Astrocyte of the hippocampus (primary cell): ENCODE measurements at regions not wholly inside any gene's neighbourhood (a gene's known extent, or its start where the extent isn't known, plus 50 kb on each side); places are given as distances from the start of the nearest gene placed in this dataset.

Experiments
- DNase-seq: peaks from one replicate; pipeline ENCODE4 v3.0.0; 2011; ENCODE audit warnings: low read depth, low spot score

DNA sequence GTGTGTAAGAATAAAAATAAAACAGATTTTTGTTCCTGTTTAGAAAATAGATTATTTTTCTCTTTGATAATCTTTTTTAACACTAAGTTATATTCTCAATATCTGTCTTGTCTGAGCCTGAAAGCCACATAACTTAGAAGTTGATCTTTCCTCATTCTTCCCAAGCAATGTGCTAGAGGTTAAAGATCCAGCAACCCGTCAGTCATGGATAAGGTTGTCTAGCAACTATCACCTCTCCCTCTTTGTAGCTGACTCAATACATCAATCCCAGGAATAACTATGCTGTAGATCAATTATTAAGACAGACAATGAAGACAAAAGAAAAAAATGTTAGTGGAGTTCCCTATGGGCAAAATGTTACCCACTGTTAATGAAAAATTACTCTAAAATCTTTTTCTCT is 813.1 kb upstream of the CCDC179 start:
- no peak for DNase-seq

- no peak for DNase-seq
These were observed 814.6 kb upstream of the CCDC179 start for GRCh38 chr11:23674866-23675265.

DNA sequence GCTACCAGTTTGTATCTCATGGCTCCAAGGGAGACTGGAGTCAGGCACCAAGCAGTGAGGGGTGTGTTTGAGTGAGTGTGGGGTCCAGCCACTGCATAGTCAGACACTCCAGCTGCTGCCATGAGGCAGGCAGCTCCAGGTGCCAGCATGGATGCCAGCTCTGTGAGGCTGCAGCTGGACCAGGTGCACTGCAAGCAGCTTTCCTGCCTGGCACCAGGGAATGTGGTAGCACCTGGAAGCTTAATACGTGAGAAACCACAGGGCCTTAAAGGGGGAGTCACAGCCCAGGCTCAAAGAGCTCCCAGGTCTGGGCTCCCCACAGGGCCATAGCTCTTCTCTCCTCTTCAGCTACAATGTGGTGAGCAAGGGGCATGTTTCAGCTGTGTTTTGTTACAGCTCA is 817.8 kb upstream of the LUZP2 start:
- DNase-seq = no peak

GRCh38 chr11:23679981-23680380 is 816.9 kb upstream of the LUZP2 start:
- DNase-seq = no peak

- no peak for DNase-seq
These were observed 816.2 kb upstream of the LUZP2 start for GRCh38 chr11:23680488-23681230.

- no peak for DNase-seq
These were observed 812.2 kb upstream of the LUZP2 start for GRCh38 chr11:23684701-23685100.

GRCh38 chr11:23687991-23688390 is 808.9 kb upstream of the LUZP2 start:
- no peak for DNase-seq

- DNase-seq = no peak
These were observed 808.4 kb upstream of the LUZP2 start for GRCh38 chr11:23688411-23688810.

DNA sequence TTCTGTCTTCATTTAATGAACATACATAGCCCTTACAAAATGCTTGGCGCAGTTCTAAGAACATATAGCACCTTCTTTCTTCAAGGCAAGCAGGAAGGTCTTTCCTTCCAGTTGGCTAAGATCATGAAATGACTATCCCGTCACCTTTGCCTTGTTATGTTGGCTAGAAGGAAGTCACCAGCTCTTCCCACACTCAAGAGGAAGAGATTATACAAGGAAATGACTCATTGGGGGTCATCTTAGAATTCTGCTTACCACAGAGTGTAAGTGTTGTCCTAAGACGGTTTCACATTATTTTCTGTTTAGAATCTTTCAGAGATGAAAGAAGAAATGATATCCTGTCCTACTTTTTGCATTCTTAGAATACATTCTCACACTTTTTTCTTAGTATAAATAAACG is 808.0 kb upstream of the LUZP2 start:
- no peak for DNase-seq

DNA sequence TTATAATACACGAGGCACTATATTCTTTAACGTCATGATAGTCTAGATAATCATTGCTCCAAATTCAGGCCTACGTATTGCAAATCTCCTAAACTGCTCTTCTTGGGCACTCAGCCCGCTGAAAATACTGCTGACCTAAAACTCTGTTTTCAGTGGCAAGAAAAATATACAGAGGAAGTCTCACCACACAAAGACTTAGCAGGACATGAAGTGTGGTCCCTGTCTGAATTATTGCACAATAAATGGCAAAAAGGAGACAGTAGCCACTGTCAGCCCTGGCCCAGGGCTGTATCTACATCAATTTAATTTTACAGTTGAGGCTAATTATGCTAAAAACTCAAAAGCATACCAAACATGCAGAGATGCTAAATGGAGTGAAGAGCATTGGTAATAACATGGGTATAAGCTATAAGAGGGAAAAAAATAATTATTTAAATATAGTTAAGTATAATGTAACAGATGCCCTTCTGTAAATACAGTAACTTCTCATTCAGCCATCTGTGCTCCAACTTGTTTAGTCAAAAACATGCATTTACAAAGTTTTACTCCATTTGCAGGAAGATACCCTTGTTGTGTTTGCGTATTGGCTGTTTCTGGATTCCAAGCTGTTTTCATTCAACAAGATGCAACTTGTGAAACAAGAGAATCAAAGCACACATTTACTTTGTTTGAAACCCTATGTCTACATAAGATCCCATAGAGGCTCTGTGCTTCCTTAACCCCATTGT is 800.0 kb upstream of the LUZP2 start:
- DNase-seq = no peak

GRCh38 chr11:23704183-23704582 is 792.7 kb upstream of the LUZP2 start:
- DNase-seq = no peak

DNA sequence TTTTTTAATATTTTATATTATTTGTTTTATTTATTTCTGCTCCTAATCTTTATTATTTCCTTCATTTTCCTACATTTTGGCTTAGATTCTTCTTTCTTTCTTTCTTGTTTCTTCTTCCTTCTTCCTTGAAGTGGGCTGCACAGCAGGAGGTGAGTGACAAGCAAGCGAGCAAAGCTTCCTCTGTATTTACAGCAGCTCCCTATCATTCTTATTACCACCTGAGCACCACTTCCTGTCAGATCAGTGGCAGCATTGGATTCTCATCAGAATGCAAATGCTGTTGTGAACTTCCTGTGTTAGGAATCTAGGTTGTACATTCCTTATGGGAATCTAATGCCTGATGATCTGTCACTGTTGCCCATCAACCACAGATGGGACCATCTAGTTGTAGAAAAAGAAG is 784.9 kb upstream of the LUZP2 start:
- DNase-seq = no peak

DNA sequence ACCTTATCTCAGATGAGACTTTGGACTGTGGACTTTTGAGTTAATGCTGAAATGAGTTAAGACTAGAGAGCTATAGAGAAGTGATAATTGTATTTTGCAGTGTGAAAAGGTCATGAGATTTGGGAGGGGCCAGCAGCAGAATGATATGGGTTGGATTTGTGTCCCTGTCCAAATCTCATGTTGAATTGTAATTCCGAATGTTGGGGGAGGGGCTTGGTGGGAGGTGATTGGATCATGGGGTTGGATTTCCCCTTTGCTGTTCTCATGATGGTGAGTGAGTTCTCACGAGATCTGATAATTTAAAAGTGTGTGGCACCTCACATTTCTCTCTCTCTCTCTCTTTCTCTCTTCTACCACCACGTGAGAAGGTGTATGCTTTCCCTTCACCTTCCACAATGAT is 777.8 kb upstream of the LUZP2 start:
- DNase-seq = no peak

DNA sequence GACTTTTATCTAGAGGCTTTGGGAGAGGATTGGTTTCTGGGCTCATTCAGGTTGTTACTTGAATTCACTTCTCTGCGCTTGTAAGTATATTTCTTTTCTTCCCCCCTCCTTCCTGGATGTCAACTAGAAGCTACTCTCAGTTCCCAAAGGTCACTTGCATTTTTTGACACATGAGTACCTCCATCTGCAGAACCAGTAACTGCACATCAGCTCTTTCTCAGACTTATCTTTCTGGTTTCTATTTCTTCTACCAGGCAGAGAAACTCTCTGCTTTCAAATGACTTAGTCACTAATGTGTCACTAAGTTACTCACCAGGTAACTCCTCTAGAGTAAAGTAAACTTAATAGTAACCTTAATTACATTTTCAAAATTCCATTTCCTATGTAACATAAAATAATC is 773.0 kb upstream of the LUZP2 start:
- no peak for DNase-seq

DNA sequence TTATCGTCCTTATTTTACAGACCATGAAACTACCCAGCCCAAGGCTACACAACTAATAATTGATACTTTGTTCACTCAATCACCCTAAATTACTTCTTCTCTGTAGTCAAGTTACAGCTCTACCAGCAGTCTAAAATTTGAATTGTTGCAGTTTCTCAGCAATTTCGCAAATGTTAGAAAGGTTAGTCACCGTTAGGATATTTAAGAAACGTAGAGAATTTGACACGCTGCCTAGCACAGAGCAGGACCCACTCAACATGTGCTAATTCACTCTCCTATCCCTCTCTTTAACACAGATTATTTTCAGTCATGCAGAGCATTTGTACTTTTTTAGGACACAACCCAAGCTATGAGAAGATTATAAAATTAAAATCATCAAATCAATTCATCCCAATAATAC is 771.1 kb upstream of the LUZP2 start:
- peak; percentile 42 for DNase-seq

GRCh38 chr11:23727387-23727786 is 769.5 kb upstream of the LUZP2 start:
- DNase-seq = no peak

GRCh38 chr11:23727794-23728193 is 769.1 kb upstream of the LUZP2 start:
- peak; percentile 69 for DNase-seq

DNA sequence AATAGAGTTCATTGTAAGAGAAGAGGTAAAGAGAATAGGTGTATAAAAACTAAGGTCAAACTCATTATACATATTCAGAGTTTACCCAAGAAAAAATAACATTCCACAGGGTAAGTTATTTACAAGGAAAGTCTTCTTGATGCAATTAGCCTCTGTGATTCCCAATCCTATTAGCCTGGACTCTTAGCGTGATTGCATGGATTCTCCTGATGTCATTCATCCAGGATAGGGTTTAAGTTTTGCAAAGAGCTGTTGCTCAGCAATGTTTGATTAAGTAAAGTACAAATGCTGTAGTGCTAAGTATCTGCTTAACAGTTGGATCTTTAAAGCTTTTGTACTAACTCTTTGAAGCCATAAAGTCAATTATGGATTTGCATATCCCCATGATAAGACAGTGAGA is 767.8 kb upstream of the LUZP2 start:
- no peak for DNase-seq

DNA sequence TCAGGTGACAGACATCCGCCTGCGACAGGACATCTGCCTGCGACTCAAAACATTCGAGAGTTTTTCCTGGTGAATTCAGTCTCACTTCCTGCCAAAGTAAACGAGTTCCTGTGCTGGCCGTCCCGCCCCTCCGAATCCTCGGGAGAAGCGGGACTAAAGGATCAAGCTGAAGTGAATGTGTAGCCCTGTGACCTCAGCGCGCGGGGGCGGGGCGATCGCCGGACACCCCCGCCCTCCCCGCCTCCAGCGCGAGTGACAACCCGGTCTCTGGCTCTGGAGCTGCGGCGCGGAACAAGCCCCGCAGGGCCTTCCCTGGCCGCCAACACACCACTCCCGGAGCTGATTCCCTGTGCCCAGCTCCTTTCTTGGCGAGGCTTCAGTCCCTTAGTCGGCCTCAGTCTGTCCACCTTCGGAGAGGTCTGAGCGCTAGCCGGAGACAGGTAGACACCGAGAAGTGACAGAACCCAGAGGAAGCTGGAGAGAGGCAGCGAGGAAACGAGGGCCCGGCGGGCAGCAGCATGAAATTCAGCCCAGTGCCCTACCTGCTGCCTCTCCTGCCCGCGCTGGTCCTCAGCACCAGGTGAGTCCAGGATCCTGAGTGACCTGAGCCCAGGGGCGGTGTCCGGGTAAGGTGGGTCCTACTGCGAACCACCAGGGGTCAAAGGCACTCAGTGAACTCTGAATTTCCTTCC is 766.4 kb upstream of the LUZP2 start:
- no peak for DNase-seq

GRCh38 chr11:23732026-23732425 is 764.8 kb upstream of the LUZP2 start:
- peak; percentile 49 for DNase-seq

DNA sequence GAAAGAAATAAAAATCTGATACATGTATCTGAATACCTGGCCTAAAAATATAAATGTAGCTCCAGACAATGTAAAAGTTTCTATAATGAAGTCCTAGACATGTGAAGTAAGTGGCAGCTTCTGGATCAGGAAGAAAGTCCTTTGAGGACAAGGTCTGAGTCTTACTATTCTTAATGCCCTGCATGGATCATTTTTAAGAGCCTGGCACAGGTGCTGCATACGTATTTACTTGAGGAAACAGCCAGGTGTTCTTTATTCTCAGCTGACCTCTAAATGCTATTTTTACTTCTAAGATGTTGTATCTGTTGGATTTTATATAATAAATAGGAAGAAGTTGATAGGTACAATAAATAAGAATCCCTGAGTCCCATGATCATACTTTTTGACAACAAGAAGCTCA is 750.0 kb upstream of the LUZP2 start:
- no peak for DNase-seq

DNA sequence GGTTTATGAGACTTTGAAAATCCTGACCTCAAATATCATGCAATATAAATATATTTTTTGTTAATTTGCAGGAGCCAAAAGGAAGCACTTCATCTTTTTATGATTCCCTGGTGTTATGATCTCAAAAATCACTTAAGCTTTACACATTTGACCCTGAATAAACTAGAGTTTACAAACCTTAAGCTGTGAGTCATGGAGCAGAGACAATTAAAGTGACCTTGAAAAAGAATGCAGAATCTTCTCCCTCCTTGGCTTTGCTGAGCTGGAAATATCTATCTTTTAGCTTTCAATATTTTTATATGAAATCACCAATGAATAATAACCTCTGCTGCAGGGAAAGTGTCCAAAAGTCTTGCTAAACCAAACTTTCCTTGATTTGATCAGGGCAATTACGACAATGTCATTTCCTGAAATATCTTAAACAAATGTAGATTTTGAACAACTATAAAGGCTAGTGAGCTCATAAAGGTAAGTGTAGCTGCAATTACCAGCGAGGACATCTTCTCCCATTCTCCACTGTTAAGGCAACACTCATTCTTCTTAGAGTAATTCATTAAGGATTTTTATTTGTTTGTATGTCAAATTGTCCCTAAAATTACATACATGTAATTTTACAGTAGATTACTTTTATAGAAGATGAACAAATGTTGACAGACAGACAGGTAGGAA is 747.0 kb upstream of the LUZP2 start:
- DNase-seq = no peak
